NOMO-1 treated with dmso at 0.1 percent for 144 hours (cell line): ENCODE measurements at regions not wholly inside any gene's neighbourhood (a gene's known extent, or its start where the extent isn't known, plus 50 kb on each side); places are given as distances from the start of the nearest gene placed in this dataset.
A peak's percentile ranks its signal among the peaks of the same experiment; 100 is the strongest.

Experiments used
- DNase-seq: peaks from one replicate; lab custom pipeline; 2025; ENCODE audit not compliant: unreplicated experiment; lab: John Stamatoyannopoulos, UW

GRCh38 chr13:99074693-99075092 is 96.8 kb upstream of the DOCK9 start:
- DNase-seq, result peak; percentile 14

GRCh38 chr13:99075268-99076191 is 97.7 kb upstream of the DOCK9 start:
- DNase-seq, result no peak

GRCh38 chr13:99078017-99078771 is 100.3 kb upstream of the DOCK9 start:
- DNase-seq, result no peak

GRCh38 chr13:99080131-99080530 is 102.3 kb upstream of the DOCK9 start:
- no peak for DNase-seq

- DNase-seq, result no peak
Observed at GRCh38 chr13:99083981-99084380, 106.1 kb upstream of the DOCK9 start.

- no peak for DNase-seq
Observed at GRCh38 chr13:99085139-99085807, 107.4 kb upstream of the DOCK9 start.

- DNase-seq, result no peak
Observed at GRCh38 chr13:99085808-99086266, 108.0 kb upstream of the DOCK9 start.

GRCh38 chr13:99086267-99087097 is 108.6 kb upstream of the DOCK9 start:
- DNase-seq, result peak; percentile 60

GRCh38 chr13:99087098-99087953 is 109.5 kb upstream of the DOCK9 start:
- peak; percentile 85 for DNase-seq

- no peak for DNase-seq
Observed at GRCh38 chr13:99087954-99088491, 110.2 kb upstream of the DOCK9 start.

- no peak for DNase-seq
Observed at GRCh38 chr13:99093997-99094396, 106.7 kb upstream of the UBAC2 start.

- DNase-seq, result peak; percentile 1
Observed at GRCh38 chr13:99101831-99102230, 98.8 kb upstream of the UBAC2 start.

GRCh38 chr13:99103536-99103935 is 97.1 kb upstream of the UBAC2 start:
- DNase-seq, result no peak

GRCh38 chr13:99104396-99104795 is 96.3 kb upstream of the UBAC2 start:
- no peak for DNase-seq

GRCh38 chr13:99105160-99105559 is 95.5 kb upstream of the UBAC2 start:
- no peak for DNase-seq

GRCh38 chr13:99113351-99113750 is 87.3 kb upstream of the UBAC2 start:
- DNase-seq, result no peak

- no peak for DNase-seq
Observed at GRCh38 chr13:99118179-99118578, 82.5 kb upstream of the UBAC2 start.

- DNase-seq, result no peak
Observed at GRCh38 chr13:99119656-99120055, 81.0 kb upstream of the UBAC2 start.

- no peak for DNase-seq
Observed at GRCh38 chr13:99120751-99121150, 79.9 kb upstream of the UBAC2 start.
